GOT3 (cell line): ENCODE measurements at regions not wholly inside any gene's neighbourhood (a gene's known extent, or its start where the extent isn't known, plus 50 kb on each side); places are given as distances from the start of the nearest gene placed in this dataset.

Source experiments
- DNase-seq: peaks from one replicate; lab custom pipeline; 2025; ENCODE audit warnings: mixed read lengths; lab: John Stamatoyannopoulos, UW

DNA sequence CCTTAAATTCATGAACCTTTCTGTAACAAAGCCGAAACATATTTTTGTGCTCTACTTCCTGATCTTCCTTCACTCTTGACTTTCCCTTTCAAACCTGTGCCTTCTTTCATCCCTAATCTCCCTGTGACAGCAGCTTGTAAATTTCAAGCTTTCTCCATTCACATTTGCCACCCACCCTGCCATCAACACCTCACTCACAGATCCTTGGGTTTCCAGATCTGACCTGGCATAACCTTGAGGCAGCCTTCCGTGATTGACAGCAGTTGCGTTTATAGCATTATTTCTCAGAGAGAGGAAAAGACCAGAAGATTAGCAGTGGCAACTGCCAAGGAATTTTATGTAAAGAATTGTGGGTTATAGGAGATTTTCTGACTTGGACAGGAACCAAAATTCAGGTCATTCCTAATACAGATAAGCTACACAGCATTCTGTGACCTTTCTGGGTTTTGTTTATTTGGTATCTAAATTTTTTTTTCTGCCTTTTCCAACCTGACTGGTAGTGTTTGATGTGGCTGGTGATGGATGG is 260.0 kb downstream of the NR2F1-AS1 start:
- DNase-seq = no peak

DNA sequence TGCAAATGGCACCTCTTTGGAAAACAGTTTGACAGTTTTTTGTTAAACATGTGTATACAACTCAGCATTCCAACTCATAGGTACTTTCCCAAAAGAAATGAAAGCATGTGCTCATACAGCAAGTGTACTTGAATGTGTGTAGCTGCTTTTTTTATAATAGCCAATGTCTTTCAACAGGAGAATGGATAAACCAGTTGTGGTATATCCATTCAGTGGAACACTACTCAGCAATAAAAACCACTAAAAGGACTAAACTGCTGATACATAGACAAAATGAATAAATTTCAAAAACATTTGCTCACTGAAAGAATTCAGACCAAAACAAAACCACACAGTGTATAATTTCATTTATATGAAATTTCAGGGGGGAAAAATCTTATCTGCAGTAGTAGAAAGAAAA is 267.3 kb downstream of the NR2F1-AS1 start:
- no peak for DNase-seq

DNA sequence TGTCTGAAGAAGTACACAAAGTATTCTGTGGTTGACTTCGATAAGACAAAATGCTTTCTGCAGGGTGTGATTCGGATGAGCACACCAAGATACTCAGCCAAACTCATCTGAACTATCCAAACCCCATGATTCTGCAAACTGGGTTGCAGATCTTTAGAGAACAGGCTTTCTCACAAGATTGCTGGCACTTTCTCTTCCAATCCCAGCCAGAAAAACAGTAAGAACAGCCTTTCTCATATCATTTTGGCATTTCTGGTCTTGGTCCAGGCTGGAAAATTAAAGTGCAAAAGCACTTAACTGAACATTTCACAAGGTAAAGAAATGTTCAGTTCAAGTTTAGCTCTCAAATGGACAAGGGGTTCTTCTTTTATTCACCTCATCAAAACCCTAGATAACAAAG is 269.1 kb downstream of the NR2F1-AS1 start:
- no peak for DNase-seq

DNA sequence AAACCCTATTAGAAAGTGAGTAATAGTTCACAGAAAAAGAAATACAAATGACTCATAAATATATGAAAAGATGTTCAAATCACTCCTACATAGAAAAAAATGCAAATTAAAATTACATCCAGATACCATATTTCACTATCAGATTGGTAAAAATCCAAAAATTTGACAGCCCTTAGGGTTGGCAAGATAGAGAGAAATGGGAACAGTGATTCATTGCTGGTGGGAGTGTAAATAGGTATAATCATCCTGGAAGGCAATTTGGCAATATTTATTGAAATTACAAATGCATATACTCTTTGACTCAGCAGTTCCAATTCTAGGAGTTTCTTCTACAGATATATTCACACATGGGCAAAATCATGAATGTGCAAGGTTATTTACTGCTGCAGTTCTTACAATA is 273.5 kb downstream of the NR2F1-AS1 start:
- DNase-seq = no peak

DNA sequence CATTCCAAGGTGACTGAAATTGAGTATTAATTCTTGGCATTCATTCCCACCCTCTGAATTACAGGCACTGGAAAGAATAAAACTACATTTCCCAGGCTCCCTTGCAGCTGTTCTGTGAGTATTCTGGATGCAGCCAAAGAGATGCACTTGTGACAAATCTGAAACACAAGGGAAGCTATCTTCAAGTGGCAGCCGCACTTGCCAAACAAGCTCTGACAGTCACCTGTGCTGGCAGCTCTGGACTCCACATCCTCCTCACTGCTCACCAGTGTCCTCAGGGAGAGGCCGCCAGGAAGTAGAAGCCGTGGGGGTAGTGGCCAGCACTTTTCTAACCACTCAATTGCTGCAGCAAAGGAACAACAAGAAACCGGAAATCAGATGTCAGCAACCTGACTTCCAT is 275.0 kb downstream of the NR2F1-AS1 start:
- DNase-seq = no peak

DNA sequence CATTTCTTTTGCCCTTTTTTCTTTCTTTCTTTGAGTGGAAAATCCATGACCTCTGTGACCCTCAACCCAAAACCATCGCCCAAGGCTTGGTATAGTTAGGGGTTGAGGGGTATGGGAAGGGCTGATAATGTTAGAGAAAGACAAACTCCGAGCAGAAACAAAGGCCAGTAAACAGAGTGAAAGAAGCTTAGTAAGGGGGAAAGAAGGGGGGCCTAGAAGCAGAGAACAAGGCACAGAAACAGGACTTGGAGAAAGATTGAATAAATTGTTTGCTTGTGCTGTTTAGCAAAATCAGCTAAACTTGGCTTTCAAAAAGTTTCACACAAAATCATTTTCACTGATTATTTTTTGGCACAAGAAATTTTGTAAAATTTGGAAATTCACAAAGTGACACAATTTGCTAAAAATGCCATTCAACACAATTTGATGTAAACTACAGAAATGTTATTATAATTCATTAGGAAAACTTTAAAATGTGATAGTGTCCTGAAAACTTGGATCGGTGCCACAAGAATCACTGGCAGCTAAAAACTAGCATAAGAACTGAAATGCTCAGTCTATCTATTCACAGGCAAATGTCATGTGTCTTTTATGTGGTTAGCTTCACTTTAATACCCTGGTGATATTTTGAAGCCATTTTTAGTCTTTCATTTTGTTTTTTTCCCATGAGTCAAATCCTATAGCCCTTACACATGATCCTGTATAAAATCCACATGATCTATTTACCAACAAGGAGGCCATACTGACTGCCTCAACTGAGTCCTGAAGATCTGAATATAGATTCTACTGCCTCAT is 276.4 kb downstream of the NR2F1-AS1 start:
- DNase-seq = no peak

DNA sequence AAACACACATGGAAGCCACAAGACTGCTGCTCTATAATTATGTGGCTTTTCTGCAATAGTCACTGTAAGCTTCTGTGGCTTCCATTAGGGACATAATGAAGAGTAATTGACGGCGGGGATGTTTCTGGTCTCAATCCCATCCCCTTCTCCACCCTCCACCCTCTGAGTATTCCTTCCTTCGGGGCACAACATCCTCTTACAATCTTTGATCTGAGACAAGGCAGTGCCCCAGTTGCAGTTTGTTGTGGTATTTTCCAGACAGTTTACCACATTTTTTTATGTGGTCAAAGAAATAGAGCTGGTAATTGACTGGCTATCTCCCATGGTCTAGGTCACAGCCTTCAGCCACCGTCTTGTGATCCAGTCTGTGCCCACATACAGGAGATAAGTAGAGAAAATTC is 277.7 kb downstream of the NR2F1-AS1 start:
- DNase-seq = no peak

DNA sequence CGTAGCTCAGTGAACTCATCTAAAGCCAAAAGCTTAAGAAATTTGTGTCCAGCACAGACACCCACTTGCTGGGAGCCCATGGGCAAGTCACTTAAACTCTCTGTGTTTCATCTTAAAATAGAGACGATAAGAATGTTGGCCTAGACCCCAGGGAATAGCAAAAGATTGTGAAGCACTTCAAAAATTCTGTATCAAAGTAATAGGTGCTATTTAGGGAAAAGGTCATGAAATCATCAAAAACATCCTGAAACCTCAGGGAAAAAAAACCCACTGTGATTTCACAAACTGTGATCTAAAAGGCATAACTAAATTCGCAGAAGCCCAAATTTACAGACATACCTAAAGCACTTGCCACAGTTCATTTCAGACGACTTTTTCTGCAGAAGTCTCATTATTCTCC is 278.3 kb downstream of the NR2F1-AS1 start:
- DNase-seq = no peak

DNA sequence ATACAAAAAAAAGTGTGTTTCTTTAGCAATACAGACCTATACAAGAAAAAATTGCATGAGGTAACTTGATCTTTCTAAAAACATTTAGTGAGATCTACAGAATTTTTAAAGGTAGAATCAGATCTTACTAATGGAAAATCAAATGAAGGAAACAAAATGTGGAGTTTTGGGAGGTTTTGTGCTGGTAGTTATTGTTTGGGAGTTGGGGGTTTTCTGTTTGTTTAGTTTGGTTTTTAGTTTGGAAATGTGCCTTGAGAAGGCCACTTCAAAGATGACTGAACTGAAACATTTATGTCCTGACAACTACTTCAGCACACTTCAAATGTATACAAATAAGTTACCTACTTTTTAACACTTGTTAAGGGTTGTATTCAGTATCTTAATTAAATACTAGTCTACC is 280.1 kb downstream of the NR2F1-AS1 start:
- DNase-seq = no peak

DNA sequence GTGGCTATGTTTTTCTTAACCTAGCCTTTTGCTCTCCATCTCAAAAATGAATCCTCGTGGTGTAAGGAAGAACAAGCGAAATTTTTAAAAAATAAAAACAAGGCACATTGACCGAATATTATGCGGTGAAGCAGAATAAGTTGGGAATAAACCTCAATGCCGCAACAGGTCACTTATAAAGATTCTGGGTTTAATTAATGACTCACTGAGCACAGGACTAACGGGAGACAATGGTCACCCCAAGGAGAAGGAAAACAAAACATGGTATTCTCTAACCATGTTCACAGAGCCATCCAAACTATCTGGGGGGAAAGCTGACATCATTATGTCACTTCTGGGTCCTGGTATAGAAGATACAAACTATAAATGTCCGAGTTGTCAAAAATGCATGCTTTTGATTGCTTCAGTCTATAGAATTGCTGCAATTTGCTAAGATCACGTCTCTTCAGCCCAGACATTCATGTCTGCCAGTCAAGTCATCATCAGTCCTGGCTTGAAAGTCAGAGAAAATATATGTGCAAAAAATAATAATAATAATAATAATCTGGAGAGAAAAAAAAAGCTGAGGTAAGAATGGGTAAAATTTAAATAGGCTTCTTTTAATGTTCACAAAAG is 280.6 kb downstream of the NR2F1-AS1 start:
- no peak for DNase-seq

DNA sequence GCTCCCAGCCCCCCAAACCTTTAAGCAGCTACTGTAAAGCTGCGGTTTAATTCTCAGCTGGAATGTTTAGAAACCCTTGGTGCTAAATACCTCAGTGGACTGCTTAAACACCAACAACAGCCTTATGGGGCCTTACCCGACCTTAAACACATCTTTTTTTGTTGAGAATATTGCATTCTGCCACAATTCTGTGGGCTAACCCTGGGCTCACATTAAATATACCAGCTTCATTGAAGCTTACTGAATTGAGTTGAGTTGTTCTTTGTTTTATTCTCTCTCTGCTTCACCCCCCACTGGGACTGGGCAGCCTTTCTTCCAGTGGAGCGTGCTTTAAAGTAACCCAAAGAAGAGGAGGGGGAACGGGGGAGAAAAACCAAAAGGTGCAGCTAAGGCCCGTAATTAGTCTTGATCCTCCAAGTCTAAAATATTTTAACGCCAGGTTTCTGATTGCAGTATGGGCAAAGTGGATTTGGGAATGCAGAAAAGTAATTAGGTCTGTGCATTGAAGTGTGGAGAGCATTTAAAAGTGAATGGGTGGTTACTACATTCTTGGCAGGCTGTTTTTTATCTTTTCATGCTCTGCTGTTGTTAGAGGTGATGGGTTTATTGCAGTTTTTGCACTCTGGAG is 281.2 kb downstream of the NR2F1-AS1 start:
- DNase-seq = no peak

DNA sequence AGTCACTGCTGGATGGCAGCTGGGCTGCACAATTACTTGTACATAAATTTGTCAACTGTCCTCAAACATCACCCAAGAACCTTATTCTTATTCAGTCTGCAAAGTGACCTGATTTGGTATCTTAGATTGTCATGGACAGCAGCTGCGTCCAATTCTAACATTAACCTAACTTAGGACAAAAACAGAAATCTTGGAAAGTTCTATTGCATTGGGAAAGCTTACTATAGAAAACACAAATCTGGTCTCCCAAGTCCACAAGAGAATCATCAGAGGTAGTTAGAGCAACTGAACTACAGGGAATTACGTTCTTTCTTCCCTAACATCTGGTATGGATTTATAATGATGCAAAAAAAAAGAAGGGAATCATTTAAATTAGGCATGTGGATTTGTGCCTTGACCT is 283.9 kb downstream of the NR2F1-AS1 start:
- DNase-seq = no peak

DNA sequence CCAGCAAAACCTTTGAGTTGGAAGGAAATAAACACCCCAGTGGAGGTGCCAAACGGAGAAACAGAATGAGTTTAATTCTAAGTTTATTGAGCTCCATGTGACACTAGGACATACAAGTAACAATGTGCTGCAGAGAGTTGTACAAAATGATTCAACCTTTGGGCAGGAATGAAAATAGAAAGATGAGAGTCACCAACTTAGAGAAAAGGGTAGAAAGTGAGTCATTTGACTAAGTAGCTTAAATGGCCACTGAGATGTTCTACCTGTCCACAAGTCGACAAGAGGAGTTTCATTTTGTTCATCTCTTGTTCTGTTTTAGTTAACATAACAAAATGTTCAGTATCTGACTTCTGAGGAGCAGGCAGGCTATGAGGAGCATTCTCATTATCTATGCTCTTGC is 284.7 kb downstream of the NR2F1-AS1 start:
- no peak for DNase-seq

DNA sequence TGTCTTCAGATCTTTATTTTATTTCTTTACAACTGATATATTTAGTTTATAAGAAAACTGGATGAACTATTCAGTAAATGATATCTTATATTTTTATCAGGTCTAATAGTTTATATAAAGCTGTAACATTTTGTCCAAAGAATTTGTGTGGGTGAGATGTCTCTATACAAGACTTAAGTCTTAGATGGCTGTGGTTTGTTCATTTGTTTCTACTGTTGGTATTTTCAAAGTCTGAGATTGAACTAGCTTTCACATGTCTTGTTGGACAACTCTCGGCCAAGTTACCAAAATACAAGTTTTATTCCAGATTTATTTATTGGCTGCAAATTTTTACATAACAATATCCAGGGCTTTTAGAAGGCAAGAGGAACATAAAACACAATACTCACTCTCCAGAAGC is 286.0 kb downstream of the NR2F1-AS1 start:
- no peak for DNase-seq

DNA sequence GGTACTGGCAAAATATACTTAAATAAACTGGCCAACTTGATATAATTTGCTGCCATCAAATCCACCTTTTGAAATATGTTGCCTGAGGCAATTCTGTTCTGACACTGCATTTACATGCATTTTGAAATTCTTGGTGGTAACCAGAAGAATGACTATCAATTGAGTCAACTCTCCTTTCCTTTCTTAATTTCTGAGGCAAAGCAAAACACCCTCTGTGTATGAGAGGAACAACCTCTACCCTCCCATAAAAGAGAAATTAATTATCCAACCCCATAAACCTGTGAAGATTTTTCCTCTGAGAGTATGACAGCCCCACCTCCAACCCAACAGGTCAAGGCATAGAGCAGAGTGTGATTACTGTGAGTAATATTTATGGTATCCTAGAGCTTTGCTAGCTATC is 286.8 kb downstream of the NR2F1-AS1 start:
- no peak for DNase-seq

DNA sequence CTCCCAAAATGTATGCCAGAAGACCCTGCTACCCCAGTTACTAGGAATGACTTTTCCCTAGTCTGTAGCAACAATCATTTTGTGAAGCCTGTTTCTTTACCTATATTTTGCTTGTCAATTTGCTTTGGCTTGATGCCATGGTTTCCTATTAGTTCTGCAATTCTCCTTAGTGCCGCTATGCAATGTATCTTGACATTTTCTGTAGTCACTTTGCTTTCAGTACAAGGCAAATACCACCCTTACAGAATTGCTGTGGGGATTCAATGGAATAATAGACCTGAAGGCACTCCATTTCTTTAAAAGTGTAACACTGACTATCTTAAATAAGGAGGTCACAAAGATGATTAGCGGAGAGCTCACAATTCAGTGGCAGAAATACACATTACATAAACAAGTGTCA is 291.1 kb downstream of the NR2F1-AS1 start:
- no peak for DNase-seq

DNA sequence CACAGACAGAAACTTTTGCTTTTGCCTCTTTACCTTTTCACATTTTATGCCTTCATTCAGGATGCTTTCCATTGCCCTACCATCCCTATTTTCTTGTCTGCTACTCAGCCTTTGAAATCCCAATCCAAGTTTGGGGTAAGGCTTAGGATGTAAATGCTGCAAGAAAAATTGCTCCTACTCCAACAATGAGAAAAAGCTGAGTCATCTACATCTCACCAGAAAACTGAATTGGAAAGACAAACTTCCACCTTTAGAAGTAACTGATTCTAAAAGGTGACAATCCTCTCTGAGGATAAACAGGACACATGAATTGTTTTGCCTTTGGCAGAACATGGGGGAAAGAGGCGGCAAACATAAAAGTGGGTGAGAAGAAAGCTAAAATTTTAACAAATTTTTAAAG is 295.6 kb downstream of the NR2F1-AS1 start:
- DNase-seq = no peak

DNA sequence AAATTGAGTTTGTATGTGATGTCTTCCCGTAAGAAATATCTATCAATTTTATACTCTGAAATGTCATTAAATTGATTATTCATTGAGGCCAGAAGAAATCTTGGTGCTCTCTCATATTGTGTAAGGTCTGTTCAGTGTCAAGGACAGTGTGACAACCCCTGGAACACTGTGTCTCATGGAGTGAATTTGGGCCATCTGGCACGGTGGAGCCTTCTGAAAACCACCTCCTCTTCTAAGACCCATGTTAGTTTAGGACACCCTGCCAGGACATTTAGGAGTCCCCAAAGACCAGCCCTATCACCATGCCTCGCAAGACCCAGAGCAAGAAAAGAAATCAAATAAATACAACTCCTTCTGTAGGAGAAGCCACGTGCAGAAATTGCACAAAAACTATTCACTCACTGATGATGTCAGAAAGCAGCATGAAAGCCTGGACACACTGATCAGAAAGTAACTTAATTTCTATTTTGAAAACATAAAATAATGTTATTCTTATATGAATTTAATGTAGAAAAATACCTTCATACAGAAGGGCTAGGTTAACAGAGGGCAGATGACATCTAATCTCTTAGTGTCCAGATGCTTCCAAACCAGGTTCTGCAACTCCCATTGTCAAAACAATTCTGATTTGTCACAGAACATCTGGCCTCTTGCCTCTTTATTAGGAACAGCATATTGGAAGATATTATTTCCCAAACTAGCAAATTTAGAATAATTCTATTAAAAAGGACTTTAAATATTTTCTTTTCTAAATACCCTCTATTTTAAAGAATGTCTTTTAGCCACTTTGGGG is 298.8 kb downstream of the NR2F1-AS1 start:
- DNase-seq = no peak

DNA sequence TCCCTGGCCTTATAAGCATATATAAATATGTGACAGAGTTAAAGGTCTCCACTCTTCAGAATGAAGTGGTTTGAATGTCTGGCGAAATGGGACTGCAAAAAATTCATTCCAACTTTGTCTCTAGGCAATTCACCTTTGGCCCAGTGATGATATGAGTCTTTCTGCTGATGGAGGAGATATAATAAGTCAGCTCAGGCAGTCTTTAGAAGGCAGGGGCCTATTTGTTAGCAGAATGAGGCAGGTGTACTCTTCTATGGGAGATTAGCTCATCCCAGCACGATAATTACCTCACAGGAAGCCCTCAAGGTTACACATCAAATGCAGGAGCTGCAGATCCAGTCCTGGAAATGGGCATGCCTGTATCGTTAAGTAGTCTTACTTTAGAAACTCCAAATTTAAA is 300.5 kb downstream of the NR2F1-AS1 start:
- DNase-seq = no peak

DNA sequence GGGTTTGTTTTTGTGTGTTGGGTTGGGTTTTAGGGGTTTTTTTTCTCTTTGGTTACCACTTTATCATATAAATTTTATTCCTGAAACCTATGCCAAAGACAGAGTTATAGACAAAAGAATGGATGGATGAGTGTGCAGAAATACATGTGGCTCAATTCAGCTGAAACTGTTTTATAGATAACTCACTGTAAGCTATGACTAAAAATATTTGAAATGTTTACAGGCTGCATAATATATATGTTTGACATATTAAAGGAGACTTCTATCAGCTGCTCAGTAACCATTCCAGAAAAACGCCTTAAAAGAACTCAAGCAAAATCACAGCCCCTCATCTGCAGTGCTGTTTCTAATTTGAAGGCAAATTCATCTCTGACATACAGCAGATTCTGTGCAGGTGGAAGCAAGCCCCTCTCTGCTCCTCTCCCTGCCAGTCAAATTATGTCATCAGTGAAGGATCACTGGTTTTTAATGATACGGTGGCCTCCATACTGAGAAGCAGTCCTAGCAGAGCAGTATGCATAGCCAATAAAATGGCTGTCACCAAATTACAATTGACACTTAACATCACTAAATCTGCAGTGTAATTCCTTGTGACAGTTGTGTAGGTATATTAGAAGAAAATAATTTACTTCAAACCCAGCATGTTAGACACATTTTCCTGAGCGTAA is 301.6 kb downstream of the NR2F1-AS1 start:
- no peak for DNase-seq

DNA sequence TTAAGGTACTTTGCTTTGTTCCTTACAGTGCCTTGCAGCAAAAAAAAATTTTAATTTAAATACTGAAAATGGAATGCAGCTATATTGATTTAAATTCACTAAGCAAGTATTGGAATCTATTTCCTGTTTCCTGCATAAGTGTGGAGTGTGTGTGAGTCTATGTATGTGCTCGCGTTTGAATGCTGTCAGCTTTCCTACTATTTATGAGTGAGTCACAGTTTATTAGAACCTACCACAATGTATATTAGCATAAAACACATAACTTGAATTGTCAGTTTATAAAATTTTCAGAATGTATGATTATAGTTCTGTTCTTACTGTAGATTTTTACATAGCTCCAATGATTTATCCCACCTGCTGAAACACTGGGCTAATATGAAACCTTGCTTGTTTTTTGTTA is 302.1 kb downstream of the NR2F1-AS1 start:
- no peak for DNase-seq

DNA sequence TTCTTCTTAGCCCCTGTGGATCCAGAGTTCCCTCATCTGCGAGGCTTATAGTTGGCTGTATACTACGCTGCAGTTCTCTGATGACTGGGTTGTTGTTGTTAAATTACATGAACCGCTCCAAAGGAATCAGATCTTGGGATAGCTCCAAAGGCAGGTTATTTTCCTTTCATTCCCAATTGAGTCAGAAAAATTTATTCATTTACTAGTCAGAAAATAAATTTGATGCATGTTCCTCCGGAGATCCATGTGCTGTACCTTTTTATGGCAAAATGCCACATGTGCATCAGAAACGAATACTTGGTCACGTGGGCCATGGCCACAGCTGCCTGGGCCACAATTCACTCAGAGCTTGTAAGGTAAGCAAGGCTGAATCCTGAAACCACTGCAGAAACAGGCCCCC is 304.0 kb downstream of the NR2F1-AS1 start:
- DNase-seq = no peak
